ENCODE measurements at regions not wholly inside any gene's neighbourhood (a gene's known extent, or its start where the extent isn't known, plus 50 kb on each side); places are given as distances from the start of the nearest gene placed in this dataset.

DNA sequence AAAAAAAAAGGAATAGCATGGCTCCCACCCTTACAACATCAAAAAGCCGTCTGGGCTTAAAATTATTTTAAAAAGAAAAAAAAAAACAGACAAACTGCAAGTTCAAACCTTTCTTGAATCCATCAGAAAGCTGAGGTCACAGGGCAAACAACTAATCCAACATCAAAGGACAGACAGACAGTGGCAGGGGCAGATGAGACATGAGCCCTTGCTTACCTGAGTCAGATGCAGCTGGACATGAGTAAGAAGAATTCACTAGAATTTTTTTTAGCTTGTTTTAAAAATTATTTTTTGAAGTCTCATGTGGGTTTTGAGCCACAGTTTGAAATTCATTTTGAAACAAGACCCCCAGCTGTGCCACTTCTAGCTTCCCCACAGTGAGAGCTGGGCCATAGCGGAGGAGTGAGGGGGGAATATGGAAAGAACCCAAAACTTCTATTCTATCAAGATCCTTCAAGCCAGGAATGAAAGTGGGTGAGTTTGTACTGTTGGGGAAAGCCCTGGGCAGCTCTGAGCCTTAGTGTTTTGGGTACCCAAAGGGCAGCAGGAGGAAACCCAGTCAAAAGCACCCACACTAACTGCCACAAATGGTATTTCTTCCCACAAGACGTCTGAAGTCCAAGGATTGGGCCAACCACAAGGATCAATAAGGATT lies 111.4 kb downstream of the ATXN3L start:
- TF ChIP-seq, protein P1, sequence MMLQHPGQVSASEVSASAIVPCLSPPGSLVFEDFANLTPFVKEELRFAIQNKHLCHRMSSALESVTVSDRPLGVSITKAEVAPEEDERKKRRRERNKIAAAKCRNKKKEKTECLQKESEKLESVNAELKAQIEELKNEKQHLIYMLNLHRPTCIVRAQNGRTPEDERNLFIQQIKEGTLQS (IDR thresholded peaks at IDR 0.05), result no peak
- TF ChIP-seq FOXA1 (IDR thresholded peaks at IDR 0.05), result no peak
- TF ChIP-seq RAD21 (IDR thresholded peaks at IDR 0.05), result no peak
- no peak for TF ChIP-seq TAF1 (conservative IDR thresholded peaks at IDR 0.05)
- Histone ChIP-seq H3K9ac (ENCODE audit: low read depth in 1 of 2, low read length in 2 of 2) (no peak overlapping the region), H3K9me3 (ENCODE audit: control insufficient read depth in 4 of 4, low read length in 3 of 4) (no peaks in the 10 kb centered on the region), H3K4me1 (ENCODE audit: control insufficient read depth in 4 of 4, insufficient read depth in 4 of 4, low read length in 3 of 4) (no peaks in the 10 kb centered on the region), H3K27ac (ENCODE audit: low read depth in 1 of 2, low read length in 2 of 2) (no peak overlapping the region), H3K36me3 (ENCODE audit: control insufficient read depth in 4 of 4, insufficient read depth in 3 of 4, low read depth in 1 of 4, low read length in 3 of 4) (no peaks in the 10 kb centered on the region), H3K27me3 (ENCODE audit: control insufficient read depth in 4 of 4, insufficient read depth in 4 of 4, low read length in 3 of 4) (no peaks in the 10 kb centered on the region), H3K4me3 (ENCODE audit: low read depth in 1 of 3, low read length in 3 of 3) (no peak overlapping the region)
- no peak for DNase-seq (ENCODE audit: low spot score)
- WGBS, result 91% methylated on average over 3 of the region's 3 CpGs

DNA sequence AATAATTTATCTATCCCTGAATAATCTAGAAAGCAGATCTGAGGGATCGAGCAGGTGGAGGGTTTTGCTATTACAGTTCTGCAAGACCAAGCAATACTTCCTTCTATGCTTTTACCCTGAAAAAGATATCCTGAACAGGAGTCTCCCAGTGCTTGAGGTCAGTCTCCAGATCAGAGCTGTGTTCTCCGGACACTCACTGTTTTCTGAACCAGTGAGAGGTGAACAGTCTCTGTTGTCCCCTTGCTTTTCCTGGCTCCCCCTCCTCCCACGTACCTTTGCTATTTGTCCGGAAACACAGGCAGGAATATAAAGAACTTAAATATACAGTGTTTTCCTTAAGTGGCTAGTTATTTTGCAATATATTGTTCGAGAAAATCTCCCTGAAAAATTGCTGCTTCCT lies 116.6 kb downstream of the ATXN3L start:
- DNase-seq (ENCODE audit: low spot score), result no peak
- Histone ChIP-seq H3K4me3 (ENCODE audit: low read depth in 1 of 3, low read length in 3 of 3) (no peak overlapping the region), H3K36me3 (ENCODE audit: control insufficient read depth in 4 of 4, insufficient read depth in 3 of 4, low read depth in 1 of 4, low read length in 3 of 4) (no peaks in the 10 kb centered on the region), H3K9ac (ENCODE audit: low read depth in 1 of 2, low read length in 2 of 2) (no peak overlapping the region), H3K4me1 (ENCODE audit: control insufficient read depth in 4 of 4, insufficient read depth in 4 of 4, low read length in 3 of 4) (no peaks in the 10 kb centered on the region), H3K27me3 (ENCODE audit: control insufficient read depth in 4 of 4, insufficient read depth in 4 of 4, low read length in 3 of 4) (no peaks in the 10 kb centered on the region), H3K27ac (ENCODE audit: low read depth in 1 of 2, low read length in 2 of 2) (no peak overlapping the region), H3K9me3 (ENCODE audit: control insufficient read depth in 4 of 4, low read length in 3 of 4) (no peaks in the 10 kb centered on the region)
- TF ChIP-seq SP1 (IDR thresholded peaks at IDR 0.05) (no peak), FOXA1 (IDR thresholded peaks at IDR 0.05) (no peak), FOXA2 (IDR thresholded peaks at IDR 0.05) (no peak), YY1 (IDR thresholded peaks at IDR 0.05) (no peak), EGR1 (IDR thresholded peaks at IDR 0.05; ENCODE audit: low read depth in 2 of 2) (no peak), HNF4A (conservative IDR thresholded peaks at IDR 0.05) (no peak), HNF4G (IDR thresholded peaks at IDR 0.05) (no peak), GABPA (IDR thresholded peaks at IDR 0.05 in 1 of 2, conservative IDR thresholded peaks at IDR 0.05 in 1 of 2) (no peak)
- TF ChIP-seq, protein P2, sequence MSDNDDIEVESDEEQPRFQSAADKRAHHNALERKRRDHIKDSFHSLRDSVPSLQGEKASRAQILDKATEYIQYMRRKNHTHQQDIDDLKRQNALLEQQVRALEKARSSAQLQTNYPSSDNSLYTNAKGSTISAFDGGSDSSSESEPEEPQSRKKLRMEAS (IDR thresholded peaks at IDR 0.05), result no peak
- TF ChIP-seq, protein P1 (IDR thresholded peaks at IDR 0.05), result no peak
- TF ChIP-seq, protein P3, sequence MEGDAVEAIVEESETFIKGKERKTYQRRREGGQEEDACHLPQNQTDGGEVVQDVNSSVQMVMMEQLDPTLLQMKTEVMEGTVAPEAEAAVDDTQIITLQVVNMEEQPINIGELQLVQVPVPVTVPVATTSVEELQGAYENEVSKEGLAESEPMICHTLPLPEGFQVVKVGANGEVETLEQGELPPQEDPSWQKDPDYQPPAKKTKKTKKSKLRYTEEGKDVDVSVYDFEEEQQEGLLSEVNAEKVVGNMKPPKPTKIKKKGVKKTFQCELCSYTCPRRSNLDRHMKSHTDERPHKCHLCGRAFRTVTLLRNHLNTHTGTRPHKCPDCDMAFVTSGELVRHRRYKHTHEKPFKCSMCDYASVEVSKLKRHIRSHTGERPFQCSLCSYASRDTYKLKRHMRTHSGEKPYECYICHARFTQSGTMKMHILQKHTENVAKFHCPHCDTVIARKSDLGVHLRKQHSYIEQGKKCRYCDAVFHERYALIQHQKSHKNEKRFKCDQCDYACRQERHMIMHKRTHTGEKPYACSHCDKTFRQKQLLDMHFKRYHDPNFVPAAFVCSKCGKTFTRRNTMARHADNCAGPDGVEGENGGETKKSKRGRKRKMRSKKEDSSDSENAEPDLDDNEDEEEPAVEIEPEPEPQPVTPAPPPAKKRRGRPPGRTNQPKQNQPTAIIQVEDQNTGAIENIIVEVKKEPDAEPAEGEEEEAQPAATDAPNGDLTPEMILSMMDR (IDR thresholded peaks at IDR 0.05; ENCODE audit: low read depth, low read length, missing input control), result no peak
- TF ChIP-seq, protein P4, sequence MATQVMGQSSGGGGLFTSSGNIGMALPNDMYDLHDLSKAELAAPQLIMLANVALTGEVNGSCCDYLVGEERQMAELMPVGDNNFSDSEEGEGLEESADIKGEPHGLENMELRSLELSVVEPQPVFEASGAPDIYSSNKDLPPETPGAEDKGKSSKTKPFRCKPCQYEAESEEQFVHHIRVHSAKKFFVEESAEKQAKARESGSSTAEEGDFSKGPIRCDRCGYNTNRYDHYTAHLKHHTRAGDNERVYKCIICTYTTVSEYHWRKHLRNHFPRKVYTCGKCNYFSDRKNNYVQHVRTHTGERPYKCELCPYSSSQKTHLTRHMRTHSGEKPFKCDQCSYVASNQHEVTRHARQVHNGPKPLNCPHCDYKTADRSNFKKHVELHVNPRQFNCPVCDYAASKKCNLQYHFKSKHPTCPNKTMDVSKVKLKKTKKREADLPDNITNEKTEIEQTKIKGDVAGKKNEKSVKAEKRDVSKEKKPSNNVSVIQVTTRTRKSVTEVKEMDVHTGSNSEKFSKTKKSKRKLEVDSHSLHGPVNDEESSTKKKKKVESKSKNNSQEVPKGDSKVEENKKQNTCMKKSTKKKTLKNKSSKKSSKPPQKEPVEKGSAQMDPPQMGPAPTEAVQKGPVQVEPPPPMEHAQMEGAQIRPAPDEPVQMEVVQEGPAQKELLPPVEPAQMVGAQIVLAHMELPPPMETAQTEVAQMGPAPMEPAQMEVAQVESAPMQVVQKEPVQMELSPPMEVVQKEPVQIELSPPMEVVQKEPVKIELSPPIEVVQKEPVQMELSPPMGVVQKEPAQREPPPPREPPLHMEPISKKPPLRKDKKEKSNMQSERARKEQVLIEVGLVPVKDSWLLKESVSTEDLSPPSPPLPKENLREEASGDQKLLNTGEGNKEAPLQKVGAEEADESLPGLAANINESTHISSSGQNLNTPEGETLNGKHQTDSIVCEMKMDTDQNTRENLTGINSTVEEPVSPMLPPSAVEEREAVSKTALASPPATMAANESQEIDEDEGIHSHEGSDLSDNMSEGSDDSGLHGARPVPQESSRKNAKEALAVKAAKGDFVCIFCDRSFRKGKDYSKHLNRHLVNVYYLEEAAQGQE (IDR thresholded peaks at IDR 0.05), result no peak
- 84% methylated on average over 5 of the region's 5 CpGs for WGBS

Measured in liver (tissue), 8 donors.